ENCODE measurements at regions not wholly inside any gene's neighbourhood (a gene's known extent, or its start where the extent isn't known, plus 50 kb on each side); places are given as distances from the start of the nearest gene placed in this dataset.

DNA sequence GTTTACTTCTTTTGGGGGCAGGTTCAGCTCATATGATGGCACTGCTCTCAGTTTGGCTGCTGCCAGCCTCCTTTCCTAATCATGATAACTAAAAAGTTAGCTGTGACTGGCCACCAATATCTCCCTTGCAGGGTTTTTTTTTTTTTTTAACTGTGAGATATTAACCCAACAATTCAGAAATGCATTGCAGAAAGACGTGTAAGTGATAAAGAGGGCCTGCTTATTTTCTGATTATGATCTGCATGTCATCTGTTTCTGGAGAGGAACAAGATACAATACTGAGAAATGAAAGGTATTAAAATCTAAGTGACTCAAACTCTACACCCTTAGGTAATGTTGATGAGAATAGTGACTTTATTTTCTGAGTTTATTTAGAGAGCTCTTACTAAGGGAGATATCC is 905.6 kb downstream of the SOCS6 start:
- TF ChIP-seq ERG (CRISPR knock-in tag; IDR thresholded peaks at IDR 0.05) (no peak), TCF7 (CRISPR knock-in tag; IDR thresholded peaks at IDR 0.05; ENCODE audit: low read depth) (no peak), FOXP1 (CRISPR knock-in tag; IDR thresholded peaks at IDR 0.05; ENCODE audit: borderline replicate concordance) (no peak), CREB1 (CRISPR knock-in tag; IDR thresholded peaks at IDR 0.05) (no peak), ZNF263 (CRISPR knock-in tag; IDR thresholded peaks at IDR 0.05; ENCODE audit: low read depth) (no peak), AFF4 (CRISPR knock-in tag; IDR thresholded peaks at IDR 0.05; ENCODE audit: borderline replicate concordance) (no peak)
- TF ChIP-seq, protein P1, sequence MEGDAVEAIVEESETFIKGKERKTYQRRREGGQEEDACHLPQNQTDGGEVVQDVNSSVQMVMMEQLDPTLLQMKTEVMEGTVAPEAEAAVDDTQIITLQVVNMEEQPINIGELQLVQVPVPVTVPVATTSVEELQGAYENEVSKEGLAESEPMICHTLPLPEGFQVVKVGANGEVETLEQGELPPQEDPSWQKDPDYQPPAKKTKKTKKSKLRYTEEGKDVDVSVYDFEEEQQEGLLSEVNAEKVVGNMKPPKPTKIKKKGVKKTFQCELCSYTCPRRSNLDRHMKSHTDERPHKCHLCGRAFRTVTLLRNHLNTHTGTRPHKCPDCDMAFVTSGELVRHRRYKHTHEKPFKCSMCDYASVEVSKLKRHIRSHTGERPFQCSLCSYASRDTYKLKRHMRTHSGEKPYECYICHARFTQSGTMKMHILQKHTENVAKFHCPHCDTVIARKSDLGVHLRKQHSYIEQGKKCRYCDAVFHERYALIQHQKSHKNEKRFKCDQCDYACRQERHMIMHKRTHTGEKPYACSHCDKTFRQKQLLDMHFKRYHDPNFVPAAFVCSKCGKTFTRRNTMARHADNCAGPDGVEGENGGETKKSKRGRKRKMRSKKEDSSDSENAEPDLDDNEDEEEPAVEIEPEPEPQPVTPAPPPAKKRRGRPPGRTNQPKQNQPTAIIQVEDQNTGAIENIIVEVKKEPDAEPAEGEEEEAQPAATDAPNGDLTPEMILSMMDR (IDR thresholded peaks at IDR 0.05): no peak
- TF ChIP-seq, protein P2, sequence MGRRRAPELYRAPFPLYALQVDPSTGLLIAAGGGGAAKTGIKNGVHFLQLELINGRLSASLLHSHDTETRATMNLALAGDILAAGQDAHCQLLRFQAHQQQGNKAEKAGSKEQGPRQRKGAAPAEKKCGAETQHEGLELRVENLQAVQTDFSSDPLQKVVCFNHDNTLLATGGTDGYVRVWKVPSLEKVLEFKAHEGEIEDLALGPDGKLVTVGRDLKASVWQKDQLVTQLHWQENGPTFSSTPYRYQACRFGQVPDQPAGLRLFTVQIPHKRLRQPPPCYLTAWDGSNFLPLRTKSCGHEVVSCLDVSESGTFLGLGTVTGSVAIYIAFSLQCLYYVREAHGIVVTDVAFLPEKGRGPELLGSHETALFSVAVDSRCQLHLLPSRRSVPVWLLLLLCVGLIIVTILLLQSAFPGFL (CRISPR knock-in tag; IDR thresholded peaks at IDR 0.05; ENCODE audit: borderline replicate concordance): no peak
